Smooth muscle cell (in vitro differentiated cells): ENCODE measurements at regions not wholly inside any gene's neighbourhood (a gene's known extent, or its start where the extent isn't known, plus 50 kb on each side); places are given as distances from the start of the nearest gene placed in this dataset.

Experiments
- DNase-seq: peaks from one replicate; lab custom pipeline; 2025; ENCODE audit not compliant: unreplicated experiment; lab: John Stamatoyannopoulos, UW
- H2AFZ ChIP-seq: fragments of 200-600 bp; sonication (generic); 2 replicates; pipeline ENCODE4 v1.6.0; 2016; ENCODE audit warnings: antibody characterized with exemption, low read depth, mild to moderate bottlenecking
- H3F3A ChIP-seq: fragments of 200-600 bp; sonication (generic); 2 replicates; pipeline ENCODE4 v1.6.0; 2017; ENCODE audit warnings: antibody characterized with exemption, low read depth
- H3K27ac ChIP-seq: fragments of 200-600 bp; sonication (generic); 2 replicates; pipeline ENCODE4 v1.5.1; 2016; ENCODE audit warnings: low read depth, mild to moderate bottlenecking
- H3K27me3 ChIP-seq: fragments of 200-600 bp; sonication (generic); 2 replicates; pipeline ENCODE4 v1.6.1; 2016; ENCODE audit warnings: low read depth, mild to moderate bottlenecking
- H3K36me3 ChIP-seq: fragments of 200-600 bp; sonication (generic); 2 replicates; pipeline ENCODE4 v1.5.1; 2016; ENCODE audit warnings: low read depth
- H3K4me1 ChIP-seq: fragments of 200-600 bp; sonication (generic); 2 replicates; pipeline ENCODE4 v1.5.1; 2016; ENCODE audit warnings: low read depth
- H3K4me2 ChIP-seq: fragments of 200-600 bp; sonication (generic); 2 replicates; pipeline ENCODE4 v1.6.0; 2016; ENCODE audit warnings: mild to moderate bottlenecking
- H3K4me3 ChIP-seq: fragments of 200-600 bp; sonication (generic); 2 replicates; pipeline ENCODE4 v1.5.1; 2016; ENCODE audit warnings: mild to moderate bottlenecking
- H3K79me2 ChIP-seq: fragments of 200-600 bp; sonication (generic); 2 replicates; pipeline ENCODE4 v1.6.0; 2016; ENCODE audit warnings: low read depth, mild to moderate bottlenecking
- H3K9ac ChIP-seq: fragments of 200-600 bp; sonication (generic); 2 replicates; pipeline ENCODE4 v1.6.0; 2016; ENCODE audit warnings: low read depth
- H3K9me3 ChIP-seq: fragments of 200-600 bp; sonication (generic); replicated peaks from 2 replicates; pipeline ENCODE4 v1.5.1; 2016; ENCODE audit warnings: low read depth
- H4K20me1 ChIP-seq: fragments of 200-600 bp; sonication (generic); 2 replicates; pipeline ENCODE4 v1.6.0; 2016; ENCODE audit warnings: low read depth
- CTCF ChIP-seq: fragments of 200-600 bp; sonication (generic); IDR thresholded peaks from 2 replicates; pipeline ENCODE4 v1.5.1; 2017; ENCODE audit warnings: borderline replicate concordance, mild to moderate bottlenecking, antibody characterized with exemption; ENCODE audit not compliant: insufficient read depth, poor library complexity, severe bottlenecking
- WGBS: methylation state at CpG from one replicate; pipeline ENCODE4 v1.1.7; 2016; ENCODE audit warnings: low lambda C conversion rate; 5-methylcytosine and 5-hydroxymethylcytosine counted together

- Histone ChIP-seq H3F3A (no peaks in the 10 kb centered on the region), H3K27ac (no peak overlapping the region), H3K79me2 (no peaks in the 10 kb centered on the region), H3K9me3 (no peaks in the 10 kb centered on the region), H3K4me2 (no peak overlapping the region), H3K9ac (no peak overlapping the region), H3K4me1 (no peaks in the 10 kb centered on the region), H3K36me3 (no peaks in the 10 kb centered on the region), H3K4me3 (no peak overlapping the region), H3K27me3 (no peaks in the 10 kb centered on the region), H4K20me1 (no peaks in the 10 kb centered on the region), H2AFZ (no peak overlapping the region)
- 74% methylated on average over 2 of the region's 2 CpGs for WGBS
- no peak for DNase-seq
- no peak for TF ChIP-seq CTCF
Measured at GRCh38 chr5:108696951-108697715, 50.6 kb upstream of the FER start.

GRCh38 chr5:108696407-108696806 is 51.3 kb upstream of the FER start:
- WGBS, result 58% methylated on average over 5 of the region's 5 CpGs
- no peak overlapping the region for H2AFZ ChIP-seq

GRCh38 chr5:108688485-108688884 is 59.2 kb upstream of the FER start:
- no peak for DNase-seq
- no peaks in the 10 kb centered on the region for H3F3A ChIP-seq
- H3K27me3 ChIP-seq, result no peaks in the 10 kb centered on the region
- no peak overlapping the region for H3K4me2 ChIP-seq
- no peaks in the 10 kb centered on the region for H3K79me2 ChIP-seq
- H3K36me3 ChIP-seq, result no peaks in the 10 kb centered on the region
- TF ChIP-seq CTCF, result no peak
- H3K9ac ChIP-seq, result no peak overlapping the region
- no peaks in the 10 kb centered on the region for H3K4me1 ChIP-seq
- no peaks in the 10 kb centered on the region for H3K9me3 ChIP-seq
- no peak overlapping the region for H3K27ac ChIP-seq
- H4K20me1 ChIP-seq, result no peaks in the 10 kb centered on the region
- no peak overlapping the region for H3K4me3 ChIP-seq
- H2AFZ ChIP-seq, result no peak overlapping the region

More at GRCh38 chr5:108696407-108696806, 51.3 kb upstream of the FER start:
- no peaks in the 10 kb centered on the region for H3K27me3 ChIP-seq
- no peak overlapping the region for H3K9ac ChIP-seq
- H3F3A ChIP-seq, result no peaks in the 10 kb centered on the region
- H4K20me1 ChIP-seq, result no peaks in the 10 kb centered on the region
- no peak overlapping the region for H3K4me3 ChIP-seq
- H3K4me2 ChIP-seq, result no peak overlapping the region
- no peak for DNase-seq
- H3K36me3 ChIP-seq, result no peaks in the 10 kb centered on the region
- no peaks in the 10 kb centered on the region for H3K4me1 ChIP-seq
- TF ChIP-seq CTCF, result no peak
- H3K79me2 ChIP-seq, result no peaks in the 10 kb centered on the region
- H3K9me3 ChIP-seq, result no peaks in the 10 kb centered on the region
- H3K27ac ChIP-seq, result no peak overlapping the region
